ENCODE measurements at regions not wholly inside any gene's neighbourhood (a gene's known extent, or its start where the extent isn't known, plus 50 kb on each side); places are given as distances from the start of the nearest gene placed in this dataset.
"Not testable (repeated sequence)": the region's sequence is repeated elsewhere in the genome, so short reads cannot be mapped to it uniquely, and the experiment has no call there.

DNA sequence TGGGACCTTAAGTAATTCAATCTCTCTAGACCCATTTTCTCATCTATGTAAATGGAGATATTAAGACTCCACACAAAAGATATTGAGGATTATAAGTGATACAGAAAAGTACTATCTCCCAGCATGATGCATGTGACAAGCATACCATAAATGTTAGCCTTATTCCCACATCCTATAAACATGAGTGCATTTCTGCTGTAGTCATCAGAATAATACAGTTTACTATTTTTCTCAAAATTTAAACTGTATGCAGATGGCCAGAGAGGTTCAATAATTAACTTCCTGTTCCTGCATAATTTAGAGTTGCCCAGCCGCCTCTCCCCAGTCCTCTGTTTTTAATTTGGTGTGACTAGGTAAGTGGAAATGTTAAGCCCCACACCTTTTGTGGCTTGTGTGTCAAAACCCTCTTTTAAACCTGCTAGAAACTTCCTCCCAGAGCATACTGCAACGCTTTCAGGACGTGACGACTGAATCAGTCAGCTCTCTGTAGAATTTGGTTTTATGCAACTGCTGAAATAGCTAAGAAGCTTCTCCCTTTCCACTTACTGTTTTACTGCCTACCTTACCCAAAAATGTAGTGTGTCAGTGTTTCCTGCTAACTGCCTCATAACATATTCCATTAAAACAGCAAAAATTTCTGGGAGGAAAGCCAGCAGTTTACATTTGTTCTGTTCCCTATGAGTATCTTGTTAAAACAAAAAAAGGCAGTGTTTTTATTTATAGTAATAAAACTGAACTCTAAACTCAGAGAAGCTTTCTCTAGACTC is 1037.9 kb downstream of the EPHA3 start:
- H3K9me3 ChIP-seq, result no peaks in the 10 kb centered on the region
- no peaks in the 10 kb centered on the region for H3K36me3 ChIP-seq
- no peak overlapping the region for H3K27ac ChIP-seq
- H3K4me3 ChIP-seq, result no peak overlapping the region
- no peak for TF ChIP-seq POLR2A (IDR thresholded peaks at IDR 0.05)
- TF ChIP-seq, protein P1, sequence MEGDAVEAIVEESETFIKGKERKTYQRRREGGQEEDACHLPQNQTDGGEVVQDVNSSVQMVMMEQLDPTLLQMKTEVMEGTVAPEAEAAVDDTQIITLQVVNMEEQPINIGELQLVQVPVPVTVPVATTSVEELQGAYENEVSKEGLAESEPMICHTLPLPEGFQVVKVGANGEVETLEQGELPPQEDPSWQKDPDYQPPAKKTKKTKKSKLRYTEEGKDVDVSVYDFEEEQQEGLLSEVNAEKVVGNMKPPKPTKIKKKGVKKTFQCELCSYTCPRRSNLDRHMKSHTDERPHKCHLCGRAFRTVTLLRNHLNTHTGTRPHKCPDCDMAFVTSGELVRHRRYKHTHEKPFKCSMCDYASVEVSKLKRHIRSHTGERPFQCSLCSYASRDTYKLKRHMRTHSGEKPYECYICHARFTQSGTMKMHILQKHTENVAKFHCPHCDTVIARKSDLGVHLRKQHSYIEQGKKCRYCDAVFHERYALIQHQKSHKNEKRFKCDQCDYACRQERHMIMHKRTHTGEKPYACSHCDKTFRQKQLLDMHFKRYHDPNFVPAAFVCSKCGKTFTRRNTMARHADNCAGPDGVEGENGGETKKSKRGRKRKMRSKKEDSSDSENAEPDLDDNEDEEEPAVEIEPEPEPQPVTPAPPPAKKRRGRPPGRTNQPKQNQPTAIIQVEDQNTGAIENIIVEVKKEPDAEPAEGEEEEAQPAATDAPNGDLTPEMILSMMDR (IDR thresholded peaks at IDR 0.05), result no peak
- no peaks in the 10 kb centered on the region for H3K27me3 ChIP-seq
- WGBS, 4 donors, result 55 to 60% (median 59%) methylated on average over 4 of the region's 4 CpGs
- DNase-seq, result no peak
- no peak for ATAC-seq
- intact Hi-C loops (cut with DNase I), result no loop called here
- no peaks in the 10 kb centered on the region for H3K4me1 ChIP-seq

DNA sequence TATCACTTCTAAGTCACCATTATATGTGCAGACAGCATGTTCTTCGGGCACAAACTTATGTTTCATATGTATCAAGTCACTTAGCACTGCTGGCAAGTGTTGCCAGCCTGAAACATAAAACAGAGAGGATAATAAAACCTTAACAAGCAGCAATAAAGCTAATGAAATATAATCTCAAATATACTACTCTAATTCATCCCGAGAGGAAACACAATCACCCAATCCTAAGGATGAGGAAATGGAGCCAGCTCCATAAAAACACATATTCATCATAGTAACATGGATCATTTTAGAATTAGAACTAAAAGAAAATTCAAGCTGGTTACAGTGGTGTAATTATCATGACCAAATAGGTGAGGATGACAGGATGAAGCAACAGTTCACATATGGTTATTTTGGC is 1072.7 kb downstream of the EPHA3 start:
- DNase-seq (no peak), ATAC-seq (no peak)
- TF ChIP-seq, protein P1 (IDR thresholded peaks at IDR 0.05), result no peak
- Histone ChIP-seq H3K27ac (no peak overlapping the region), H3K9me3 (no peaks in the 10 kb centered on the region), H3K4me3 (no peak overlapping the region), H3K27me3 (peaks cover 0 to 4% (median 0%) of the 10 kb centered on the region in 9 donors), H3K4me1 (no peaks in the 10 kb centered on the region), H3K36me3 (no peaks in the 10 kb centered on the region)
- 76 to 85% (median 77%) methylated on average over 2 of the region's 2 CpGs for WGBS, 4 donors
- intact Hi-C loops (cut with DNase I), result loop anchor here in 9 of 10 donors (5.0 to 10.0 kb wide), 3 partner anchors 1963 to 1978 kb away; no protein-coding TSS in a partner anchor

DNA sequence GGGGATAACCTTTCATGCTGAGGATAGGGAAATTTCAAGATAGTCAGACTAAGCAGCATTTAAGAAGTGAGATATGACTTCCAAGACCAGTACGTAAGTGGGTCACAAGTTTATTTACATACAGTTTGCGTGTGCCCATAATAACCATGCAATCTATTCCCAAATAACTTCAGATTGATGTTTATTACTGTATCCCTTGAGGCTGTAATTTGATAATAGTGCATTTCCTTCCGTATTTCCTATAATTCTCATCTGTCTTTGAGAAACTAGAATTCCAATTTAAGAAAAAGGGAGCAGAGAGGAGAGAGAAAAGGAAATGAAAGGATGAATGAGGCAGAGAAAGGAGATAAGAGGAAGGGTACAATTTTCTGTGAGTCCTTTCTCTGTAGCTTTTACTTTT is 1073.1 kb downstream of the EPHA3 start:
- H3K4me1 ChIP-seq, result no peaks in the 10 kb centered on the region
- 53 to 69% (median 62%) methylated on average over 3 of the region's 3 CpGs for WGBS, 4 donors
- no peak overlapping the region for H3K27ac ChIP-seq
- TF ChIP-seq, protein P1 (IDR thresholded peaks at IDR 0.05), result no peak
- TF ChIP-seq POLR2A (IDR thresholded peaks at IDR 0.05), result no peak
- H3K36me3 ChIP-seq, result no peaks in the 10 kb centered on the region
- DNase-seq (no peak), ATAC-seq (no peak)
- no peaks in the 10 kb centered on the region for H3K9me3 ChIP-seq
- H3K4me3 ChIP-seq, result no peak overlapping the region
- intact Hi-C loops (cut with DNase I), result loop anchor here in 9 of 10 donors (5.0 to 10.0 kb wide), 3 partner anchors 1963 to 1978 kb away; no protein-coding TSS in a partner anchor
- H3K27me3 ChIP-seq, result peaks cover 0 to 4% (median 0%) of the 10 kb centered on the region in 9 donors

DNA sequence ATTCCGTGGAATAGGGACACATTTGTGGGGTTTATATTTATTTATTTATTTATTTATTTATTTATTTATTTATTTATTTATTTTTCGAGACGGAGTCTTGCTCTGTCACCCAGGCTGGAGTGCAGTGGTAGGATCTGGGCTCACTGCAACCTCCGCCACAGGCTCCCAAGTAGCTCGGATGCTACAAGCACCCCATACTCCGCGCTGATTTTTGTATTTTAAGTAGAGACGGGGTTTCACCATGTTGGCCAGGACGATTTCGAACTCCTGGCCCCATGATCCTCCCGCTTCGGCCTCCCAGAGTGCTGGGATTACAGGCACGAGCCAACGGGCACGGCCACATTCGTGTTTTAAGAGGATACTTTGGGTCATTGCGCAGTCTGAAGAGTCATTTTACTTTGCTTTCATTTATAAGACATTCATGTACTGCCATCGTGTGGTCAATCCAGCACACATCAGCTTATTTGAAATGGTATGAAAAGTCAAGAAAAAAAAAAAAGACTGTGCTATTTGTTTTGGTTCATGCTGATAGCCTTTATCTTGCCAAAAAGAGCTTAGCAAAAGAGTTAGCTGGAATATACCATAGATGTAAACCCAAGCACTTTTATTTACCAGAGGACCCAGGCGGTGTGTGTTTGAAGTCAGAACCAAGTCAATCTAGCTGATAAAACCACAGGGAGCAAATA is 1075.0 kb downstream of the EPHA3 start:
- ATAC-seq (peak in 3 of 4 donors; percentile 57 to 83 (median 80)), DNase-seq (peak in 2 of 5 donors; percentile 9 to 24)
- H3K4me1 ChIP-seq, H3K27ac ChIP-seq, H3K36me3 ChIP-seq, H3K9me3 ChIP-seq, H3K27me3 ChIP-seq: not testable (repeated sequence)
- WGBS, 4 donors, result 27 to 33% (median 27%) methylated on average over 19 of the region's 19 CpGs
- intact Hi-C loops (cut with DNase I), result loop anchor here in 9 of 10 donors (5.0 to 10.0 kb wide), 3 partner anchors 1965 to 1980 kb away; no protein-coding TSS in a partner anchor
- peak overlapping the region in 9 of 12 donors; percentile 6 to 53 (median 36) for H3K4me3 ChIP-seq
- TF ChIP-seq, protein P1 (IDR thresholded peaks at IDR 0.05), result peak in 11 of 12 donors; percentile 17 to 54 (median 43)
